GM23338 (cell line): ENCODE measurements at regions not wholly inside any gene's neighbourhood (a gene's known extent, or its start where the extent isn't known, plus 50 kb on each side); places are given as distances from the start of the nearest gene placed in this dataset.

Source experiments
- ATAC-seq: fragments of 200-7000 bp; cut with Tn5 transposase; 3 replicates; pipeline ENCODE4 v1.9.1; 2020
- DNase-seq: peaks from one replicate; pipeline ENCODE4 v3.0.0-alpha.2; 2015; ENCODE audit warnings: low spot score
- H2AFZ ChIP-seq: fragments of 200-600 bp; sonication (generic); 2 replicates; pipeline ENCODE4 v1.8.0; 2016; ENCODE audit warnings: antibody characterized with exemption, mild to moderate bottlenecking, moderate library complexity
- H3F3A ChIP-seq: fragments of 200-600 bp; sonication (generic); replicated peaks from 2 replicates; pipeline ENCODE4 v1.8.0; 2017; ENCODE audit warnings: antibody characterized with exemption, mixed run types, low read depth
- H3K27ac ChIP-seq: fragments of 200-600 bp; sonication (generic); 2 replicates; pipeline ENCODE4 v1.6.1; 2016; ENCODE audit warnings: low read depth
- H3K27me3 ChIP-seq: fragments of 200-600 bp; sonication (generic); 2 replicates; pipeline ENCODE4 v1.8.0; 2016; ENCODE audit warnings: mild to moderate bottlenecking, mixed run types, moderate library complexity; ENCODE audit not compliant: insufficient read depth
- H3K36me3 ChIP-seq: fragments of 200-600 bp; sonication (generic); 2 replicates; pipeline ENCODE4 v1.8.0; 2016; ENCODE audit warnings: mild to moderate bottlenecking; ENCODE audit not compliant: insufficient read depth
- H3K4me1 ChIP-seq: fragments of 200-600 bp; sonication (generic); 2 replicates; pipeline ENCODE4 v1.8.0; 2016; ENCODE audit warnings: mild to moderate bottlenecking, moderate library complexity; ENCODE audit not compliant: insufficient read depth
- H3K4me2 ChIP-seq: fragments of 200-600 bp; sonication (generic); 2 replicates; pipeline ENCODE4 v1.7.1; 2017; ENCODE audit warnings: mixed run types
- H3K4me3 ChIP-seq: fragments of 200-600 bp; sonication (generic); 2 replicates; pipeline ENCODE4 v1.6.1; 2016; ENCODE audit warnings: mixed run types
- H3K79me2 ChIP-seq: fragments of 200-600 bp; sonication (generic); replicated peaks from 2 replicates; pipeline ENCODE4 v1.8.0; 2017; ENCODE audit warnings: mild to moderate bottlenecking; ENCODE audit not compliant: insufficient read depth
- H3K9me2 ChIP-seq: fragments of 200-600 bp; sonication (generic); 2 replicates; pipeline ENCODE4 v1.8.0; 2017; ENCODE audit not compliant: insufficient read depth
- H4K20me1 ChIP-seq: fragments of 200-600 bp; sonication (generic); replicated peaks from 2 replicates; pipeline ENCODE4 v1.8.0; 2017; ENCODE audit warnings: mild to moderate bottlenecking; ENCODE audit not compliant: insufficient read depth
- H3K27ac Mint-ChIP-seq: 2 replicates; pipeline ENCODE4 v1.8.0; 2020; ENCODE audit warnings: inconsistent platforms, mild to moderate bottlenecking, moderate library complexity, mixed read lengths
- H3K27me3 Mint-ChIP-seq: 3 replicates; pipeline ENCODE4 v1.8.0; 2022; ENCODE audit warnings: low read depth, mild to moderate bottlenecking, moderate library complexity, mixed read lengths, inconsistent platforms; ENCODE audit not compliant: insufficient read depth, poor library complexity
- H3K36me3 Mint-ChIP-seq: 3 replicates; pipeline ENCODE4 v1.8.0; 2021; ENCODE audit warnings: low read depth, mild to moderate bottlenecking, inconsistent platforms, moderate library complexity, mixed read lengths
- H3K4me1 Mint-ChIP-seq: 3 replicates; pipeline ENCODE4 v1.8.0; 2020; ENCODE audit warnings: mild to moderate bottlenecking, inconsistent platforms, mixed read lengths
- H3K4me3 Mint-ChIP-seq: 3 replicates; pipeline ENCODE4 v1.8.0; 2021; ENCODE audit warnings: moderate library complexity, mild to moderate bottlenecking, inconsistent platforms, mixed read lengths
- H3K9me3 Mint-ChIP-seq: 3 replicates; pipeline ENCODE4 v1.8.0; 2020; ENCODE audit warnings: moderate library complexity, mild to moderate bottlenecking, inconsistent platforms, mixed read lengths
- CREB1 ChIP-seq: fragments of 250-450 bp; sonication (Bioruptor Pico); IDR thresholded peaks from 2 replicates; pipeline ENCODE4 v1.5.0; 2020; ENCODE audit warnings: low read depth, mild to moderate bottlenecking, moderate library complexity
- EZH2 ChIP-seq: fragments of 200-600 bp; sonication (generic); IDR thresholded peaks from one replicate; pipeline ENCODE4 v1.8.0; 2017; ENCODE audit warnings: antibody characterized with exemption, mild to moderate bottlenecking, low read depth; ENCODE audit not compliant: unreplicated experiment
- EZH2phosphoT487 ChIP-seq: fragments of 200-600 bp; sonication (generic); IDR thresholded peaks from one replicate; pipeline ENCODE4 v1.8.1; 2018; ENCODE audit warnings: antibody characterized with exemption; ENCODE audit not compliant: unreplicated experiment
- JUNB ChIP-seq: IDR thresholded peaks from one replicate; pipeline ENCODE4 v1.6.1; 2016; ENCODE audit warnings: antibody characterized with exemption; ENCODE audit not compliant: unreplicated experiment
- NANOG ChIP-seq: IDR thresholded peaks from 2 replicates; pipeline ENCODE4 v1.6.1; 2016; ENCODE audit warnings: antibody characterized with exemption, borderline replicate concordance
- POLR2AphosphoS5 ChIP-seq: IDR thresholded peaks from 2 replicates; pipeline ENCODE4 v1.6.1; 2016; ENCODE audit warnings: antibody characterized with exemption, low read depth
- STAT1 ChIP-seq: IDR thresholded peaks from one replicate; pipeline ENCODE4 v1.6.1; 2016; ENCODE audit warnings: antibody characterized with exemption; ENCODE audit not compliant: unreplicated experiment
- ZNF114 ChIP-seq: fragments of 250-450 bp; sonication (Bioruptor Pico); IDR thresholded peaks from 2 replicates; pipeline ENCODE4 v1.5.0; 2020; ENCODE audit warnings: mild to moderate bottlenecking, moderate library complexity
- ZNF331 ChIP-seq: fragments of 250-450 bp; sonication (Bioruptor Pico); IDR thresholded peaks from 2 replicates; pipeline ENCODE4 v1.5.0; 2020; ENCODE audit warnings: low read depth, mild to moderate bottlenecking, moderate library complexity
- ZNF462 ChIP-seq: fragments of 250-450 bp; sonication (Bioruptor Pico); IDR thresholded peaks from 2 replicates; pipeline ENCODE4 v1.5.0; 2020; ENCODE audit warnings: mild to moderate bottlenecking, moderate library complexity
- TF ChIP-seq, protein P1 (sequence below): IDR thresholded peaks from one replicate; pipeline ENCODE4 v1.6.1; 2018; ENCODE audit warnings: antibody characterized with exemption; ENCODE audit not compliant: unreplicated experiment
- TF ChIP-seq, protein P2 (sequence below), 2 experiments: fragments of 200-600 bp in 1 of 2; sonication (generic) in 1 of 2; conservative IDR thresholded peaks; 2 replicates each; pipeline versions ENCODE4 v1.5.1 to v1.6.1; 2016 to 2017; ENCODE audit warnings: antibody characterized with exemption in 2 of 2, low read depth in 2 of 2, mild to moderate bottlenecking in 2 of 2, moderate library complexity in 1 of 2

GRCh38 chr1:80675454-80675853 is 1125.3 kb upstream of the ADGRL2 start:
- no peak for ATAC-seq
- Histone ChIP-seq H3K4me1 (peaks cover 20% of the 10 kb centered on the region; the same call in 1 of the 2 replicates), H3K4me3 (no peak overlapping the region), H3K27me3 (no peaks in the 10 kb centered on the region), H3K9me2 (no peaks in the 10 kb centered on the region), H3K27ac (no peak overlapping the region), H4K20me1 (no peaks in the 10 kb centered on the region), H3F3A (no peaks in the 10 kb centered on the region), H3K4me2 (no peak overlapping the region), H3K79me2 (no peaks in the 10 kb centered on the region), H2AFZ (no peak overlapping the region), H3K36me3 (no peaks in the 10 kb centered on the region)
- Mint-ChIP-seq H3K4me3 (no peak overlapping the region), H3K27me3 (no peaks in the 10 kb centered on the region), H3K9me3 (no peaks in the 10 kb centered on the region), H3K36me3 (no peaks in the 10 kb centered on the region), H3K27ac (peak overlapping the region; percentile 8; the same call in 1 of the 2 replicates), H3K4me1 (peaks cover 19% of the 10 kb centered on the region)
- DNase-seq = peak; percentile 25
- TF ChIP-seq POLR2AphosphoS5 (no peak), EZH2 (no peak), NANOG (no peak), ZNF462 (no peak), ZNF331 (no peak), ZNF114 (CRISPR knock-in tag) (no peak), JUNB (no peak), CREB1 (CRISPR knock-in tag) (no peak), EZH2phosphoT487 (no peak), STAT1 (no peak)
- TF ChIP-seq, protein P1, sequence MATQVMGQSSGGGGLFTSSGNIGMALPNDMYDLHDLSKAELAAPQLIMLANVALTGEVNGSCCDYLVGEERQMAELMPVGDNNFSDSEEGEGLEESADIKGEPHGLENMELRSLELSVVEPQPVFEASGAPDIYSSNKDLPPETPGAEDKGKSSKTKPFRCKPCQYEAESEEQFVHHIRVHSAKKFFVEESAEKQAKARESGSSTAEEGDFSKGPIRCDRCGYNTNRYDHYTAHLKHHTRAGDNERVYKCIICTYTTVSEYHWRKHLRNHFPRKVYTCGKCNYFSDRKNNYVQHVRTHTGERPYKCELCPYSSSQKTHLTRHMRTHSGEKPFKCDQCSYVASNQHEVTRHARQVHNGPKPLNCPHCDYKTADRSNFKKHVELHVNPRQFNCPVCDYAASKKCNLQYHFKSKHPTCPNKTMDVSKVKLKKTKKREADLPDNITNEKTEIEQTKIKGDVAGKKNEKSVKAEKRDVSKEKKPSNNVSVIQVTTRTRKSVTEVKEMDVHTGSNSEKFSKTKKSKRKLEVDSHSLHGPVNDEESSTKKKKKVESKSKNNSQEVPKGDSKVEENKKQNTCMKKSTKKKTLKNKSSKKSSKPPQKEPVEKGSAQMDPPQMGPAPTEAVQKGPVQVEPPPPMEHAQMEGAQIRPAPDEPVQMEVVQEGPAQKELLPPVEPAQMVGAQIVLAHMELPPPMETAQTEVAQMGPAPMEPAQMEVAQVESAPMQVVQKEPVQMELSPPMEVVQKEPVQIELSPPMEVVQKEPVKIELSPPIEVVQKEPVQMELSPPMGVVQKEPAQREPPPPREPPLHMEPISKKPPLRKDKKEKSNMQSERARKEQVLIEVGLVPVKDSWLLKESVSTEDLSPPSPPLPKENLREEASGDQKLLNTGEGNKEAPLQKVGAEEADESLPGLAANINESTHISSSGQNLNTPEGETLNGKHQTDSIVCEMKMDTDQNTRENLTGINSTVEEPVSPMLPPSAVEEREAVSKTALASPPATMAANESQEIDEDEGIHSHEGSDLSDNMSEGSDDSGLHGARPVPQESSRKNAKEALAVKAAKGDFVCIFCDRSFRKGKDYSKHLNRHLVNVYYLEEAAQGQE = no peak
- TF ChIP-seq, protein P2, sequence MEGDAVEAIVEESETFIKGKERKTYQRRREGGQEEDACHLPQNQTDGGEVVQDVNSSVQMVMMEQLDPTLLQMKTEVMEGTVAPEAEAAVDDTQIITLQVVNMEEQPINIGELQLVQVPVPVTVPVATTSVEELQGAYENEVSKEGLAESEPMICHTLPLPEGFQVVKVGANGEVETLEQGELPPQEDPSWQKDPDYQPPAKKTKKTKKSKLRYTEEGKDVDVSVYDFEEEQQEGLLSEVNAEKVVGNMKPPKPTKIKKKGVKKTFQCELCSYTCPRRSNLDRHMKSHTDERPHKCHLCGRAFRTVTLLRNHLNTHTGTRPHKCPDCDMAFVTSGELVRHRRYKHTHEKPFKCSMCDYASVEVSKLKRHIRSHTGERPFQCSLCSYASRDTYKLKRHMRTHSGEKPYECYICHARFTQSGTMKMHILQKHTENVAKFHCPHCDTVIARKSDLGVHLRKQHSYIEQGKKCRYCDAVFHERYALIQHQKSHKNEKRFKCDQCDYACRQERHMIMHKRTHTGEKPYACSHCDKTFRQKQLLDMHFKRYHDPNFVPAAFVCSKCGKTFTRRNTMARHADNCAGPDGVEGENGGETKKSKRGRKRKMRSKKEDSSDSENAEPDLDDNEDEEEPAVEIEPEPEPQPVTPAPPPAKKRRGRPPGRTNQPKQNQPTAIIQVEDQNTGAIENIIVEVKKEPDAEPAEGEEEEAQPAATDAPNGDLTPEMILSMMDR (conservative IDR thresholded peaks at IDR 0.05; ENCODE audit: low read depth in 2 of 2) = no peak
